ENCODE measurements at regions not wholly inside any gene's neighbourhood (a gene's known extent, or its start where the extent isn't known, plus 50 kb on each side); places are given as distances from the start of the nearest gene placed in this dataset.

DNA sequence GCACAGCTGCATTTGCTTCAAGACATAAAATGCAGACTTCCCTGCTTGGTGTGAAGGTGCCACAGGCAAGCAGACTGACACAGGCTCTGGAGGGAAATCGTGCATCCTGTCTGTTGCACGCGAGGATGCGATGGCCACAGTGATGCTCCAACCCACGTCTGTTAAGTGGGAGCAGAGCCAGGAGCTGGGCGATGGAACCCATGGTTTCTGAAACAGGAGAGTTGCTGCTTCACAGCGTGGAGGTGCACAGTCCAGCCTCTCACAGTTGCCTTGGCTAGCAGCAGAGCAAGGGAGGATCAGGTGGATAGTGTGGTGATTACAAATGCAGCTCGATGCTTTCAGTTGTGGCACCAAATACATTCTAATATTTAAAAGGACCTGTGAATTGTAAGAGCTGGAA, 108.8 kb downstream of the TENT4A start:
- TF ChIP-seq CTCF (IDR thresholded peaks at IDR 0.05) = no peak
- TF ChIP-seq POLR2A (IDR thresholded peaks at IDR 0.05; ENCODE audit: low read length) = no peak
- no peak for TF ChIP-seq EP300 (IDR thresholded peaks at IDR 0.05)
- TF ChIP-seq HOXA7 (CRISPR knock-in tag; IDR thresholded peaks at IDR 0.05) = no peak
- TF ChIP-seq ZSCAN20 (CRISPR knock-in tag; IDR thresholded peaks at IDR 0.05) = no peak
- TF ChIP-seq RFX5 (IDR thresholded peaks at IDR 0.05) = no peak
- TF ChIP-seq HOXB5 (CRISPR knock-in tag; IDR thresholded peaks at IDR 0.05) = no peak
- TF ChIP-seq MAX (IDR thresholded peaks at IDR 0.05) = no peak
- TF ChIP-seq SREBF2 (IDR thresholded peaks at IDR 0.05) = no peak
- TF ChIP-seq RCOR1 (IDR thresholded peaks at IDR 0.05; ENCODE audit: low read depth, low read length) = no peak
- TF ChIP-seq RAD21 (conservative IDR thresholded peaks at IDR 0.05 in 1 of 2, IDR thresholded peaks at IDR 0.05 in 1 of 2) = no peak
- no peak for TF ChIP-seq USF2 (IDR thresholded peaks at IDR 0.05)
- TF ChIP-seq, protein P1, sequence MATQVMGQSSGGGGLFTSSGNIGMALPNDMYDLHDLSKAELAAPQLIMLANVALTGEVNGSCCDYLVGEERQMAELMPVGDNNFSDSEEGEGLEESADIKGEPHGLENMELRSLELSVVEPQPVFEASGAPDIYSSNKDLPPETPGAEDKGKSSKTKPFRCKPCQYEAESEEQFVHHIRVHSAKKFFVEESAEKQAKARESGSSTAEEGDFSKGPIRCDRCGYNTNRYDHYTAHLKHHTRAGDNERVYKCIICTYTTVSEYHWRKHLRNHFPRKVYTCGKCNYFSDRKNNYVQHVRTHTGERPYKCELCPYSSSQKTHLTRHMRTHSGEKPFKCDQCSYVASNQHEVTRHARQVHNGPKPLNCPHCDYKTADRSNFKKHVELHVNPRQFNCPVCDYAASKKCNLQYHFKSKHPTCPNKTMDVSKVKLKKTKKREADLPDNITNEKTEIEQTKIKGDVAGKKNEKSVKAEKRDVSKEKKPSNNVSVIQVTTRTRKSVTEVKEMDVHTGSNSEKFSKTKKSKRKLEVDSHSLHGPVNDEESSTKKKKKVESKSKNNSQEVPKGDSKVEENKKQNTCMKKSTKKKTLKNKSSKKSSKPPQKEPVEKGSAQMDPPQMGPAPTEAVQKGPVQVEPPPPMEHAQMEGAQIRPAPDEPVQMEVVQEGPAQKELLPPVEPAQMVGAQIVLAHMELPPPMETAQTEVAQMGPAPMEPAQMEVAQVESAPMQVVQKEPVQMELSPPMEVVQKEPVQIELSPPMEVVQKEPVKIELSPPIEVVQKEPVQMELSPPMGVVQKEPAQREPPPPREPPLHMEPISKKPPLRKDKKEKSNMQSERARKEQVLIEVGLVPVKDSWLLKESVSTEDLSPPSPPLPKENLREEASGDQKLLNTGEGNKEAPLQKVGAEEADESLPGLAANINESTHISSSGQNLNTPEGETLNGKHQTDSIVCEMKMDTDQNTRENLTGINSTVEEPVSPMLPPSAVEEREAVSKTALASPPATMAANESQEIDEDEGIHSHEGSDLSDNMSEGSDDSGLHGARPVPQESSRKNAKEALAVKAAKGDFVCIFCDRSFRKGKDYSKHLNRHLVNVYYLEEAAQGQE (IDR thresholded peaks at IDR 0.05) = no peak

All from A549 (cell line).